Skeletal muscle tissue (tissue), 3 donors: ENCODE measurements at regions not wholly inside any gene's neighbourhood (a gene's known extent, or its start where the extent isn't known, plus 50 kb on each side); places are given as distances from the start of the nearest gene placed in this dataset.

Experiments used
- H3K27ac ChIP-seq: one replicate; pipeline ENCODE4 v1.7.0; 2013; ENCODE audit warnings: mild to moderate bottlenecking, low read depth, low read length, inconsistent platforms
- H3K27me3 ChIP-seq, 3 donors: one replicate each; pipeline ENCODE4 v1.7.0; 2013; ENCODE audit warnings: low read length in 3 of 3; ENCODE audit not compliant: control insufficient read depth in 3 of 3, insufficient read depth in 3 of 3
- H3K36me3 ChIP-seq, 3 donors: one replicate each; pipeline ENCODE4 v1.7.0; 2013; ENCODE audit warnings: low read length in 3 of 3; ENCODE audit not compliant: control insufficient read depth in 3 of 3, insufficient read depth in 3 of 3
- H3K4me1 ChIP-seq, 3 donors: one replicate each; pipeline ENCODE4 v1.7.0; 2013; ENCODE audit warnings: low read length in 3 of 3, mild to moderate bottlenecking in 3 of 3; ENCODE audit not compliant: control insufficient read depth in 3 of 3, insufficient read depth in 3 of 3
- H3K4me3 ChIP-seq, 3 donors: one replicate each; pipeline ENCODE4 v1.7.0; 2013; ENCODE audit warnings: low read length in 3 of 3
- H3K9ac ChIP-seq, 3 donors: one replicate each; pipeline ENCODE4 v1.7.0; 2013; ENCODE audit warnings: low read length in 3 of 3, mild to moderate bottlenecking in 3 of 3, moderate library complexity in 2 of 3, low read depth in 1 of 3
- H3K9me3 ChIP-seq, 3 donors: one replicate each; pipeline ENCODE4 v1.7.0; 2013; ENCODE audit warnings: low read length in 3 of 3; ENCODE audit not compliant: control insufficient read depth in 3 of 3
- donor health status: Osteomylitis.

DNA sequence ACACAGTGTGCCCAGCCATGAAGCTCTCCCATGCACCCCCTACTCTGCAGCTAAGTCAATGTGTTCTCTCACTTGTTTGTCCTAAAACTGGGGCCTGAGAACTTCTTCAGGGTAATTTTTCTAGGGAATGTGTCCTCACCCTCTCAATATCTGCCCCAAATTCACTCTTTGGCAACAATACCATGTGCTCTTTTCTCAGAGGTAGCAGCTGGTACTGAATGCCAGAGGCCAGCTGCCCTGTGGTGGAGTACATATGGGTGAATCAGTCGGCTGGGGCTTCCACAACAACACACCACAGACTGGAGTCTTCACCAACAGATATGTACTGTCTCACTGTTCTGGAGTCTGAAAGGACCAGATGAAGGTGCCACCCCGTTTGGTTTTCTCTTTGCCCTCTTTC is 97.7 kb upstream of the TOP3B start:
- Histone ChIP-seq H3K9ac (no peak overlapping the region), H3K4me1 (no peaks in the 10 kb centered on the region), H3K9me3 (no peaks in the 10 kb centered on the region), H3K36me3 (no peaks in the 10 kb centered on the region), H3K27ac (no peak overlapping the region), H3K4me3 (no peak overlapping the region), H3K27me3 (peaks cover 15 to 24% (median 20%) of the 10 kb centered on the region in 3 donors)

DNA sequence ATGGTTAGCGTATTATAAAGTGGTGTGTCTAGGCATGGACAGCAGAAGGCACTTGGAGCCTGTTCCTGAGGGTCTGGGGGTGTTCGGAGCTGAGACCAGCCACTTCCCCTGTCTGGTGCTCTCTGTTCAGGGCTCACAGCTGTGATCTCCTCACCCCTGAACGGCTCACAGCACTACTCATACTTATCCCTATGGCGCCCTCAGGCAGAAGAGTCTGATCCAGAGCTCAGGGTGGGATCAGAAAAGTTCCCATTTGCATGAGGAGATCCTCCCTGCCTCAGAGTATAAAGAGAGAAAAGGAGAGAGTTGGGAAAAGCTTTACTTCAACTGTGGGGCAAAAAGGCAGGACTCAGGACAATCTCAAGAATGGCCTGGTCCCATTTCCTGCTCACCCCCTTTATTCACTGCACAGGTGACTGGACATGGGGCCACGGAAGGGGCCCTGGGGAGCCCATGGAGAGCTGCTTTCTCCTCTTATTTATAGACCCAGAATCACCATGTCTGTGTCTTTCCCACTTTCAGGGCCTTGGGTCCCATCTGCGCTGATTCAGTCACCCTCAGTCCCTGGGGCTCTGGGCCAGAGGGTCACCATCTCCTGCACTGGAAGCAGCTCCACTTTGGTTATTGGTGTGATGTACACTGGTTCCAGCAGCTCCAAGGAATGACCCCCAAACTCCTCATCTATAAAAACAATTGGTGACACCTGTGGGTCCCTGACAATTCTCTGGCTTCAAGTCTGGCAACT is 97.0 kb upstream of the TOP3B start:
- H3K27me3 ChIP-seq, result peaks cover 15 to 25% (median 24%) of the 10 kb centered on the region in 3 donors
- H3K27ac ChIP-seq, result no peak overlapping the region
- H3K9ac ChIP-seq, result no peak overlapping the region

DNA sequence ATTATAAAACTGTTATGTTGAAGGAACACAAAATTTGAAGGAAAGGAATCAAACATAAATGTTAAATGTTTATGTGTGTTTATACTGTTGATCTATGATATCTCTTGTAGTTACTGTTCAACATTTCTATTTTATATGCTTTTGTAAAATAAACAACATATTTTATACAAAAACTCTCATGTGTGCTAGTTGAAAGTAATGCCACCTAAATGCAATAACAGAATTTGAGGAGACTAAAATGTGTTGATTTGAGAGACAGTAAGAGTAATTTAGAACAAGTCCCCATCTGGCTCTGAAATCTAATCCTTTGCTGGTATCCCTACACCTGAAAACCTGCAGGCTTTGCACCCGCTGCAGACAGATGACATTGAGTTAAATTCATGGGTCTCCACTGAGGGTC is 95.7 kb upstream of the TOP3B start:
- no peak overlapping the region for H3K27ac ChIP-seq
- H3K4me1 ChIP-seq, result no peaks in the 10 kb centered on the region
- H3K36me3 ChIP-seq, result no peaks in the 10 kb centered on the region
- no peak overlapping the region for H3K4me3 ChIP-seq
- H3K9ac ChIP-seq, result no peak overlapping the region
- no peaks in the 10 kb centered on the region for H3K9me3 ChIP-seq
- peaks cover 11 to 24% (median 14%) of the 10 kb centered on the region in 3 donors for H3K27me3 ChIP-seq

More for the DNA sequence above, 97.0 kb upstream of the TOP3B start:
- no peaks in the 10 kb centered on the region for H3K9me3 ChIP-seq
- no peaks in the 10 kb centered on the region for H3K4me1 ChIP-seq
- no peak overlapping the region for H3K4me3 ChIP-seq
- no peaks in the 10 kb centered on the region for H3K36me3 ChIP-seq

DNA sequence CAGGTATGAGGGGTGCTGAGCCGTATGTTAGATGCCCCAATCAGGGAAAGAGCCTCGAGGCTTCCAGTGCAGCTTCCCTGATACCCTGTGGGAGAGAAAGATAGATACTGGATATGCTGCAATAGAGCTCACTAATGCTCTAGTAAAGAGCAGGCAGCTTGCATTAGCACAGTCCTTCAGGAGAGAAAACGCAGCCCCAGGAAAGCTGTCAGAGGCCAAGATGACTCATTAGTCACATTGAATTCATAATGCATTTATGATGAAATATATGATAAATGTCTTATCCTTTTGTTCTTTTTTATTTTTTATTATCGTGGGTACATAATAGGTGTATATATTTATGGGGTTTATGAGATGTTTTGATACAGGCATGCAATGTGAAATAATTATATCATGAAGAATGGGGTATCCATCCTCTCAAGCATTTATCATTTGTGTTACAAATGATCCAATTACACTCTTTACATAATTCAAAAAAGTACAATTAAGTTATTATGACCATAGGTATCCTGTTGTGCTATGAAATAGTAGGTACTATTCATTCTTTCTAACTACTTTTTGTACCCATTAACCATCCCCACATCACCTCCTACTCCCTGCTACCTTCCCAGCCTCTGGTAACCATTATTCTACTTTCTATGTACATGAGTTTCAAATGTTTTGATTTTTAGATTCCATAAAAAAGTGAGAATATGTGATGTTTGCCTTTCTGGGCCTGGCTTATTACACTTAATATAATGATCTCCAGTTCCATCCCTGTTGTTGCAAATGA is 94.5 kb upstream of the TOP3B start:
- Histone ChIP-seq H3K9me3 (no peaks in the 10 kb centered on the region), H3K27me3 (peaks cover 11 to 24% (median 12%) of the 10 kb centered on the region in 3 donors), H3K9ac (no peak overlapping the region), H3K4me1 (no peaks in the 10 kb centered on the region), H3K4me3 (no peak overlapping the region), H3K36me3 (no peaks in the 10 kb centered on the region), H3K27ac (no peak overlapping the region)

DNA sequence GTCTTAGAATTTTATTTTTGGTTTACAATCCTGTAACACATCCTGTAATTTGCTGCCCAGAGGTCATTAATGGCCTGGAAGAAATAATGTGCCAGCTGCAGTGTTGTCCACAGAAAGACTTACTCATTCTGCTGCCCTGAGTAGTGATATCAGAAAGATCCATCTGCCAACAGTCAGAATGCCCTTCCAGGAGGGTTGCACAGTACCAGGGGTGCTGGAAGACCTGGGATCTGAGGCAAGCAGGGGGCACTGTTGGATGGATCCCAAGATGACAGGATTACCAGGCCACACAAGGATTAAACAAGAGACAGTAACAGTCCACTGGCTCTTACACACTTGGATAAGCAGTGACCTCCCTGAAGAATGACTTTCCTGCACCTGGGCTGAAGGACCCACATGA is 93.8 kb upstream of the TOP3B start:
- Histone ChIP-seq H3K4me3 (no peak overlapping the region), H3K36me3 (no peaks in the 10 kb centered on the region), H3K27me3 (peaks cover 7 to 22% (median 9%) of the 10 kb centered on the region in 3 donors), H3K9me3 (no peaks in the 10 kb centered on the region), H3K9ac (no peak overlapping the region), H3K4me1 (no peaks in the 10 kb centered on the region), H3K27ac (no peak overlapping the region)

DNA sequence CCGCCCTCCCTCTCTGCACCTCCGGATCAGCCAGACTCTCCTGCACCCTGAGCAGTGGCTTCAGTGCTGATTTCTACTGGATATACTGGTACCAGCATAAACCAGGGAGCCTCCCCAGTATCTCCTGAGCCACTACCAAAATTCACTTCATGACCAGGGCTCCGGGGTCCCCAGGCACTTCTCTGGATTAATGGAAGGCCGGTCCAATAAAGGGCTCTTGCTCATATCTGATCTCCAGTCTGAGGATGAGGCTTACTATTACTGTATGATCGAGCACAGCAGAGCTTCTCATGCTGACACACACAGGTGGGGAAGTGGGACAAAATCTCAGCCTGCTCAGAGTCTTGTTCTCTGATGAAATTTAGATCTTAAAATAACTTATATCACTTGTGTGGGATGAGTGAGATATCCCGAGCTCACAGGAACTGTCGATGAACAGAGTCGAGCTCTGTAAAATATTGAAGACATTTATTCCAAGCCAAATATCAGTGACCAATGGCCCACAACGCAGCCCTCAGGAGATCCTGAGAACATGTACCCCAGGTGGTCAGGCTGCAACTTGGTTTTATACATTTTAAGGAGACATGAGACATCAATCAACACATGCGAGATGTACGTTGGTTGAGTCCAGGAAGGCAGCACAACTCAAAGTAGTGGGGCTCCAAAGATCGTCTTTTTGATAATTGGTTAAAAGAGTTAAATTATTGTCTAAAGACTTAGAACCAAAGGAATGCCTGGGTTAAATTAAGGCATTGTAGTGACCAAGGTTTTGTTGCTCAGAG is 93.0 kb upstream of the TOP3B start:
- Histone ChIP-seq H3K36me3 (no peaks in the 10 kb centered on the region), H3K9me3 (no peaks in the 10 kb centered on the region), H3K4me1 (no peaks in the 10 kb centered on the region), H3K27ac (no peak overlapping the region), H3K9ac (no peak overlapping the region), H3K4me3 (no peak overlapping the region), H3K27me3 (peaks cover 4 to 19% (median 6%) of the 10 kb centered on the region in 3 donors)

DNA sequence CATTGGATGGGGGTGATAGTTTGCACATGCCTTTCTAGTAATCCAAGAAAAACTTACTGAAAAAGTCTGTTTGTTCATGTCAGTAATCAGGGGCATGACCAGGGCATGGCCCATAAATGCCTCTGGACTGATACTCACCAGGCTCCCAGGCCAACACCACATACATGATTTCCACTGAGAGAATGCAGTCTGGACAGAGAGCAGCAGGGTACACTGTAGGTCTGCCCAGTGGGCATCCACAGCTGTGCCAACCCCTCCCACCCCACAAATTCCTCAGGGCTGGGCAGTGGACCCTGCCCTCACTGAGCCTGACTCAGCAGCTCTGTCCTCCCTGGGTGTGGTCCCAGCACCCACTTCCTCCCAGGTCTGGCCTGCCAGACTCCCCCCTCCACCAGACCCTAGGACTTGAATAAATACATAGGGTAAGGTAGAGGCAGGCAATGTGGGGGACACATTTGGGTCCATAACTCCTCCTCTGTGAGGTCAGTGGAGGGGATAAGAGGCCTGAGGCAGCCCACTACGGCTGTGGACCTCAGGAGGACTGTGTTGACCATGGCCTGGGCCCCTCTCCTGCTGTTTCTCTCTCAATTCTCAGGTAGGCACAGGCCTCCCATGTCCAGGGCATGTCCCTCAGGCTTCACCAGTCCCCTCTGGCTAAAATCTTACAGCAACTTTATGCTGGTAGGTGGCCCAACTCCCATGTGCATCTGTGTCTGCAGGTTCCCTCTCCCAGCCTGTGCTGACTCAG is 92.2 kb upstream of the TOP3B start:
- no peak overlapping the region for H3K9ac ChIP-seq
- H3K36me3 ChIP-seq, result no peaks in the 10 kb centered on the region
- no peak overlapping the region for H3K4me3 ChIP-seq
- no peaks in the 10 kb centered on the region for H3K4me1 ChIP-seq
- H3K9me3 ChIP-seq, result no peaks in the 10 kb centered on the region
- peaks cover 0 to 13% (median 4%) of the 10 kb centered on the region in 3 donors for H3K27me3 ChIP-seq
- H3K27ac ChIP-seq, result no peak overlapping the region

DNA sequence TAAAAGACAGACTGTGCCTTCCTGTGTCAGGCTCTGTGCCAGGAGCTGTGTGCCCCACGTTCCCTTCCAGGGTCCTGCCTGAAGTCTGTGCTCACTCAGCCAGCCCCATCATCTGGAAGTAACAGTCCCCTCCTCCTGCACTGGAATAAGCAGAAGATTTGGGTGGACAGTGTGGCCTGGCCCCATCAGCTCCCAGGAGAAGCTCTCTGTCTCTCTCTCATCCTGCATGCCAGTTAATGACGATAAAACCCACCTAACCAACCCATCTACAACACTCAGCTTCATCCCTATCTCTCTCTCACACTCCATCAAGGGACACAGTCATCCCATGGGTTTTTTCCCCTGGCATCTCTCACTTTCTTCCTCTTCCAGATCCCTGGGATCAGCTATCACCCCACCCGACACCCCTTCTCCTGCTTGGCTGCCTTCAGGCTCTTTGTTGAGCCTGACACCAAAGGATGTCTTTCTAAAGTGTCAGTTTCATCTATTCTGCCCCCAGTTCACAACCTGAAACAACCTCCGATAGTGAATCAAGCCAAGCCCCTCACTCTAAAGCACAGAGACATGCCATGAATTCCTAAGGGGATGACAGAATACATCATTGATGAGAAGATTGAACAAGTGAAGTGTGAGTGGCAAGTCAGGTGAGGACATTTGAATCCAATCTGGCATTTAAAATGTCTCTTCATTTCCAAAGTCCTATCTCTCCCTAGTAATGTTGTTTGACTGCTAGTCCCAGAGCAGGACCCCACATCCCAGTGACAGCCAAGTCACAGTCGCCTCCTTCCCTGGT is 91.4 kb upstream of the TOP3B start:
- H3K27ac ChIP-seq, result no peak overlapping the region
- no peak overlapping the region for H3K9ac ChIP-seq
- H3K27me3 ChIP-seq, result peaks cover 0 to 7% (median 4%) of the 10 kb centered on the region in 3 donors

More for the DNA sequence above, 91.4 kb upstream of the TOP3B start:
- Histone ChIP-seq H3K4me3 (no peak overlapping the region), H3K4me1 (no peaks in the 10 kb centered on the region), H3K36me3 (no peaks in the 10 kb centered on the region), H3K9me3 (no peaks in the 10 kb centered on the region)
